ENCODE measurements at regions not wholly inside any gene's neighbourhood (a gene's known extent, or its start where the extent isn't known, plus 50 kb on each side); places are given as distances from the start of the nearest gene placed in this dataset.

DNA sequence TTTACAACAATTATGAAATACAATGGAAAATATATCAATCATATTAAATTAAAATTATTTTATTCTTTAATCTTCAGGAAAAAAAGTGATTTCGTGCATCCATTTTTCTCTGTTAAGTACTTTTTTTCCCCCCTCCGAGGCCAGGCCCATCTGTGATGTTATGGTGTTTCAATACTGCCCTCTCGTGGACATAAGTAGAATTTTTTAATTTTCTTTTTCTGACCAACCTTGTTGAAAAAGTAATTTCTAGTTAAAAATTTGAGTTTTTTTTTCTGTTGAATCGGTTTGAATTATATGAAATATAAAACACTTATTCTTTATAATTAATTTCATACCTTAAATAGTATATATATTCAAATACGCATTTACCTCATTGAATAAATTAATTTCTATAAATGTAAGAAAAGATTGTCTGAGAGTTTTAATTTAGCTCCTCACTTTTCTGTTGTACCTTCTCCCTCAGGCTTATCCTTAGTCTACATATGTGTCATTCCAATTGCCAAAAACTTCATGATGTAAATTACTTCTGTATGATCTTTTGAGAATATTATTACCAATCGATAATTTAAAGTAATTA is 175.8 kb upstream of the TECRL start (continued):
- TF ChIP-seq, protein P1, sequence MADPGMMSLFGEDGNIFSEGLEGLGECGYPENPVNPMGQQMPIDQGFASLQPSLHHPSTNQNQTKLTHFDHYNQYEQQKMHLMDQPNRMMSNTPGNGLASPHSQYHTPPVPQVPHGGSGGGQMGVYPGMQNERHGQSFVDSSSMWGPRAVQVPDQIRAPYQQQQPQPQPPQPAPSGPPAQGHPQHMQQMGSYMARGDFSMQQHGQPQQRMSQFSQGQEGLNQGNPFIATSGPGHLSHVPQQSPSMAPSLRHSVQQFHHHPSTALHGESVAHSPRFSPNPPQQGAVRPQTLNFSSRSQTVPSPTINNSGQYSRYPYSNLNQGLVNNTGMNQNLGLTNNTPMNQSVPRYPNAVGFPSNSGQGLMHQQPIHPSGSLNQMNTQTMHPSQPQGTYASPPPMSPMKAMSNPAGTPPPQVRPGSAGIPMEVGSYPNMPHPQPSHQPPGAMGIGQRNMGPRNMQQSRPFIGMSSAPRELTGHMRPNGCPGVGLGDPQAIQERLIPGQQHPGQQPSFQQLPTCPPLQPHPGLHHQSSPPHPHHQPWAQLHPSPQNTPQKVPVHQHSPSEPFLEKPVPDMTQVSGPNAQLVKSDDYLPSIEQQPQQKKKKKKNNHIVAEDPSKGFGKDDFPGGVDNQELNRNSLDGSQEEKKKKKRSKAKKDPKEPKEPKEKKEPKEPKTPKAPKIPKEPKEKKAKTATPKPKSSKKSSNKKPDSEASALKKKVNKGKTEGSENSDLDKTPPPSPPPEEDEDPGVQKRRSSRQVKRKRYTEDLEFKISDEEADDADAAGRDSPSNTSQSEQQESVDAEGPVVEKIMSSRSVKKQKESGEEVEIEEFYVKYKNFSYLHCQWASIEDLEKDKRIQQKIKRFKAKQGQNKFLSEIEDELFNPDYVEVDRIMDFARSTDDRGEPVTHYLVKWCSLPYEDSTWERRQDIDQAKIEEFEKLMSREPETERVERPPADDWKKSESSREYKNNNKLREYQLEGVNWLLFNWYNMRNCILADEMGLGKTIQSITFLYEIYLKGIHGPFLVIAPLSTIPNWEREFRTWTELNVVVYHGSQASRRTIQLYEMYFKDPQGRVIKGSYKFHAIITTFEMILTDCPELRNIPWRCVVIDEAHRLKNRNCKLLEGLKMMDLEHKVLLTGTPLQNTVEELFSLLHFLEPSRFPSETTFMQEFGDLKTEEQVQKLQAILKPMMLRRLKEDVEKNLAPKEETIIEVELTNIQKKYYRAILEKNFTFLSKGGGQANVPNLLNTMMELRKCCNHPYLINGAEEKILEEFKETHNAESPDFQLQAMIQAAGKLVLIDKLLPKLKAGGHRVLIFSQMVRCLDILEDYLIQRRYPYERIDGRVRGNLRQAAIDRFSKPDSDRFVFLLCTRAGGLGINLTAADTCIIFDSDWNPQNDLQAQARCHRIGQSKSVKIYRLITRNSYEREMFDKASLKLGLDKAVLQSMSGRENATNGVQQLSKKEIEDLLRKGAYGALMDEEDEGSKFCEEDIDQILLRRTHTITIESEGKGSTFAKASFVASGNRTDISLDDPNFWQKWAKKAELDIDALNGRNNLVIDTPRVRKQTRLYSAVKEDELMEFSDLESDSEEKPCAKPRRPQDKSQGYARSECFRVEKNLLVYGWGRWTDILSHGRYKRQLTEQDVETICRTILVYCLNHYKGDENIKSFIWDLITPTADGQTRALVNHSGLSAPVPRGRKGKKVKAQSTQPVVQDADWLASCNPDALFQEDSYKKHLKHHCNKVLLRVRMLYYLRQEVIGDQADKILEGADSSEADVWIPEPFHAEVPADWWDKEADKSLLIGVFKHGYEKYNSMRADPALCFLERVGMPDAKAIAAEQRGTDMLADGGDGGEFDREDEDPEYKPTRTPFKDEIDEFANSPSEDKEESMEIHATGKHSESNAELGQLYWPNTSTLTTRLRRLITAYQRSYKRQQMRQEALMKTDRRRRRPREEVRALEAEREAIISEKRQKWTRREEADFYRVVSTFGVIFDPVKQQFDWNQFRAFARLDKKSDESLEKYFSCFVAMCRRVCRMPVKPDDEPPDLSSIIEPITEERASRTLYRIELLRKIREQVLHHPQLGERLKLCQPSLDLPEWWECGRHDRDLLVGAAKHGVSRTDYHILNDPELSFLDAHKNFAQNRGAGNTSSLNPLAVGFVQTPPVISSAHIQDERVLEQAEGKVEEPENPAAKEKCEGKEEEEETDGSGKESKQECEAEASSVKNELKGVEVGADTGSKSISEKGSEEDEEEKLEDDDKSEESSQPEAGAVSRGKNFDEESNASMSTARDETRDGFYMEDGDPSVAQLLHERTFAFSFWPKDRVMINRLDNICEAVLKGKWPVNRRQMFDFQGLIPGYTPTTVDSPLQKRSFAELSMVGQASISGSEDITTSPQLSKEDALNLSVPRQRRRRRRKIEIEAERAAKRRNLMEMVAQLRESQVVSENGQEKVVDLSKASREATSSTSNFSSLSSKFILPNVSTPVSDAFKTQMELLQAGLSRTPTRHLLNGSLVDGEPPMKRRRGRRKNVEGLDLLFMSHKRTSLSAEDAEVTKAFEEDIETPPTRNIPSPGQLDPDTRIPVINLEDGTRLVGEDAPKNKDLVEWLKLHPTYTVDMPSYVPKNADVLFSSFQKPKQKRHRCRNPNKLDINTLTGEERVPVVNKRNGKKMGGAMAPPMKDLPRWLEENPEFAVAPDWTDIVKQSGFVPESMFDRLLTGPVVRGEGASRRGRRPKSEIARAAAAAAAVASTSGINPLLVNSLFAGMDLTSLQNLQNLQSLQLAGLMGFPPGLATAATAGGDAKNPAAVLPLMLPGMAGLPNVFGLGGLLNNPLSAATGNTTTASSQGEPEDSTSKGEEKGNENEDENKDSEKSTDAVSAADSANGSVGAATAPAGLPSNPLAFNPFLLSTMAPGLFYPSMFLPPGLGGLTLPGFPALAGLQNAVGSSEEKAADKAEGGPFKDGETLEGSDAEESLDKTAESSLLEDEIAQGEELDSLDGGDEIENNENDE (IDR thresholded peaks at IDR 0.05; ENCODE audit: insufficient replicate concordance, low read length) = no peak
- TF ChIP-seq NANOG (IDR thresholded peaks at IDR 0.05; ENCODE audit: insufficient read depth, low read depth, low read length, poor library complexity, severe bottlenecking) = no peak
- TF ChIP-seq POU5F1 (IDR thresholded peaks at IDR 0.05; ENCODE audit: low read depth, low read length) = no peak
- TF ChIP-seq, protein P2, sequence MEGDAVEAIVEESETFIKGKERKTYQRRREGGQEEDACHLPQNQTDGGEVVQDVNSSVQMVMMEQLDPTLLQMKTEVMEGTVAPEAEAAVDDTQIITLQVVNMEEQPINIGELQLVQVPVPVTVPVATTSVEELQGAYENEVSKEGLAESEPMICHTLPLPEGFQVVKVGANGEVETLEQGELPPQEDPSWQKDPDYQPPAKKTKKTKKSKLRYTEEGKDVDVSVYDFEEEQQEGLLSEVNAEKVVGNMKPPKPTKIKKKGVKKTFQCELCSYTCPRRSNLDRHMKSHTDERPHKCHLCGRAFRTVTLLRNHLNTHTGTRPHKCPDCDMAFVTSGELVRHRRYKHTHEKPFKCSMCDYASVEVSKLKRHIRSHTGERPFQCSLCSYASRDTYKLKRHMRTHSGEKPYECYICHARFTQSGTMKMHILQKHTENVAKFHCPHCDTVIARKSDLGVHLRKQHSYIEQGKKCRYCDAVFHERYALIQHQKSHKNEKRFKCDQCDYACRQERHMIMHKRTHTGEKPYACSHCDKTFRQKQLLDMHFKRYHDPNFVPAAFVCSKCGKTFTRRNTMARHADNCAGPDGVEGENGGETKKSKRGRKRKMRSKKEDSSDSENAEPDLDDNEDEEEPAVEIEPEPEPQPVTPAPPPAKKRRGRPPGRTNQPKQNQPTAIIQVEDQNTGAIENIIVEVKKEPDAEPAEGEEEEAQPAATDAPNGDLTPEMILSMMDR (IDR thresholded peaks at IDR 0.05; ENCODE audit: control extremely low read depth in 1 of 3, insufficient read depth in 1 of 3, low read depth in 1 of 3, low read length in 3 of 3) = peak in 2 of 3 experiments; percentile 33 to 34; a peak in 2 of 4 replicates
- TF ChIP-seq RAD21 (IDR thresholded peaks at IDR 0.05 in 1 of 2, conservative IDR thresholded peaks at IDR 0.05 in 1 of 2; ENCODE audit: low read depth in 2 of 2, low read length in 2 of 2) = peak; percentile 69 to 74
- TF ChIP-seq TAF7 (optimal IDR thresholded peaks at IDR 0.05; ENCODE audit: borderline replicate concordance, low read depth, low read length) = no peak
- TF ChIP-seq RFX5 (IDR thresholded peaks at IDR 0.05; ENCODE audit: borderline replicate concordance, low read depth, low read length) = no peak
- TF ChIP-seq TAF1 (IDR thresholded peaks at IDR 0.05; ENCODE audit: low read depth, low read length) = no peak
